HG03442 (cell line): ENCODE measurements at regions not wholly inside any gene's neighbourhood (a gene's known extent, or its start where the extent isn't known, plus 50 kb on each side); places are given as distances from the start of the nearest gene placed in this dataset.
"Not testable (repeated sequence)": the region's sequence is repeated elsewhere in the genome, so short reads cannot be mapped to it uniquely, and the experiment has no call there.

ENCODE experiments used
- ATAC-seq: cut with Tn5 transposase; IDR thresholded peaks from one replicate; pipeline ENCODE4 v1.9.1; 2021; ENCODE audit warnings: mild to moderate bottlenecking, moderate library complexity; ENCODE audit not compliant: unreplicated experiment

DNA sequence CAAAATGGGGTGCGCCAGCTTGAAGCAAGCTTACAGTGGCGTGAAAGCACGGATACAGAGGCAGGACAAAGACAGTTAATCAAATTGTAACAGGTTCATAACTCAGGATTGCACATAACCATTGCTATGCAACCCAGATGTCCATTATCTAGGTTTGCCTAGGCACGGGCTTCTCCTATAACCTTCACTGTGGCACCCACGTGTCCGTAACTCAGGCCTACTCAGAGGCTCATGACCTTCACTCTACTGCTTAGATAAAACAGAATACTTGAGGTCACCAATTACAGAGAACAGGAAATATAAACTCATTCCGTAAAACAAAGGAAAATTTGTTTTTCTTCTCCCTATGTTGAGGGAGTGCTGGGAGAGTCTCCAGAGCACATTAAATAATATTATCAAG lies 1585.9 kb upstream of the PRMT6 start:
- not testable (repeated sequence) for ATAC-seq

DNA sequence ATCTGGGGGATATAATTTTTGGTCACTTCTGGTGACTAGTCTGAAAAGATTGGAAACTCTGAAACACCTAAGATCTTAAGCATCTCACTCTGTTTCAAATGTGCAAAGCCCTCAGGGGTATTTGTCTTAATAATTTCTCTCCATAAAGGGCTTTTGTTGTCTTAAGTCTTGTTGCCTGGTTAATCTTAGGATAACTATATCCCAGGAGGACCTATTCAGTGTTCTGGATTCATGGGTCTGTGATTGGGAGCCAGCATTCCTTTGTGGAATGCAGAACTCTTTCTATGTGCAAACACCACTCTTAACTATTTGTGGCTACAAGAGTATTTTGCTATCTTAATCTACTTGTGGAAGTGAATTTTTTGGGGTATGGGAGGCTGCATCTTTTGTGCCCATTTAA lies 1573.0 kb upstream of the PRMT6 start:
- no peak for ATAC-seq

DNA sequence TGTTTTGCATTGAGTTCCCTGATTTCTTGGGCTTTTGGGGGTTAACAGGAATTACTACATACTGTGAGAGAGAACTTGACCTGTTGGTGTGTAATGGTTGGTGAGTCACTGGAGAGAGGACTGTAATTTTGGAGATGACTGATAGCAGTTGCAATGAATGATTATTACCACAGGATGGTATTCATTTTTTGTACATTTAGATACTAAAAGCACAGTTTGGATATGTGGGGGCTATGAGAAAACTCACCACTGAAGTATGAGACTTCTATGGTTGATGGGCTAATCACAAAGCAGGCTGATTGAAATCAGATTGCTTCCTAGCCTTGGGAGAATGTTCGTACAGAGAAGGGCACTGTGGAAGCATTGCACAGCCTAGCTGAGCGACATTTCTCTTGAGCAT lies 1571.3 kb upstream of the PRMT6 start:
- ATAC-seq = no peak

DNA sequence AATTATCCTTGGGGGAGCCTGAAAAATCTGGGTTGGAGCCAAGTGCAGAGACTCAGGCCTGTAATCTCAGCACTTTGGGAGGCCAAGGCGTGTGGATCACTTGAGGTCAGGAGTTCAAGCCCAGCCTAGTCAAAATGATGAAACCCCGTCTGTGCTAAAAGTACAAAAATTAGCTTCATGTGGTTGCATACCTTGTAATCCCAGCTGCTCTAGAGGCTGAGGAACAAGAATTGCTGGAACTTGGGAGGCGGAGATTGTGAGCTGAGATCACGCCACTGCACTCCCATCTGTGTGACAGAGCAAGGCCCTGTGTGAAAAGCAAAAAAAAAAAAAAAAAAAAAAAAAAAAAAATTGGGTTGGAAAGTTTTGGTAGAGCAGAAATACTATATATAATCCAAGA lies 1563.6 kb upstream of the PRMT6 start:
- ATAC-seq = no peak

DNA sequence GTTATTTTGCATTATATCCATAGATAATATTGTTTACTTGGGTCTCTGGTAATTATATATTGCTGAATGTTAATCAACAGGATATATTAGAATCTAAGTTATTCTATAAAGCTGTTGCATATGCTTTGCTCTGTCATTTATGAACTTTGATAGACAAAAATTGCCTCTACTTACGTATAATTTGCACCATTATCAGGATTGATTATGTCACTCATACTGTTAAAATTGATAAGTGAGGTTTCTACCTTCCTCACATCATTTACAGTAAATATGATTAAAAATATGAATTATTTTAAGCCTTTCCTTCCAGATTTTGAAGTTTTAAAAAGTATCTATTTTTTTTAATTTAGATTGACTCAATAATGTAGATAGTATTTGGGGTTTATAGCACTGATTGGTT lies 1540.4 kb upstream of the PRMT6 start:
- no peak for ATAC-seq

DNA sequence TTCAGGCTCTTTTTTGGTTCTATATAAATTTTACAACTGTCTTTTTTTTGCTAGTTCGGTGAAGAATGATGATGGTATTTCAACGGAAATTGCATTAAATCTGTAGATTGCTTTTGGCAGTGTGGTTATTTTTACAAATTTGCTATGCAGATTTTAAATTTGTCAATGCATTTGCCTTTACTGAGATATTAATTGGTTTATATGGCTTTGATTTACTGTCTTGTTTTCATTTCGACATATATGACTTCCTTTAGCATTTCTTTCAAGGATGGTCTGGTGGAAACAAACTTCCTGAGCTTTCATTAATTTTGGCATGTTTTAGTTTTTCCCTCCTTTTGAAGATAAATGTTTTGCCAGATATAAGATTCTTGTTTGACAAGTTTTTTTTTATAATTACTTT lies 1522.5 kb upstream of the PRMT6 start:
- ATAC-seq = no peak

DNA sequence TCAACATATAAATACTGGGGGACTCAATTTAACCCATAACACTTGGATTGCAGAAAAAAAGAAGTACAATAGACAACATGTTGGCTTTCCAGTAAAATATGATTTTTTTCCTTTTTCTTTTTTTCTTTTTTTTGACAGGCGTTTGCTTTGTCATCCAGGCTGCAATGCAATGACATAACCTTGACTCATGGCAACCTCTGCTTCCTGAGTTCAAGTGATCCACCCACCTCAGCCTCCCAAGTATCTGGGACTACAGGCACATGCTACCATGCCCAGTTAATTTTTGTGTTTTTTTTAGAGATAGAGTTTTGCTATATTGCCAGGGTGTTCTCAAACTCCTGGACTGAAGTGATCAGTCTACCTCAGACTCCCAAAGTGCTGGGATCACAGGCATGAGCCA lies 1512.0 kb upstream of the PRMT6 start:
- ATAC-seq = no peak

DNA sequence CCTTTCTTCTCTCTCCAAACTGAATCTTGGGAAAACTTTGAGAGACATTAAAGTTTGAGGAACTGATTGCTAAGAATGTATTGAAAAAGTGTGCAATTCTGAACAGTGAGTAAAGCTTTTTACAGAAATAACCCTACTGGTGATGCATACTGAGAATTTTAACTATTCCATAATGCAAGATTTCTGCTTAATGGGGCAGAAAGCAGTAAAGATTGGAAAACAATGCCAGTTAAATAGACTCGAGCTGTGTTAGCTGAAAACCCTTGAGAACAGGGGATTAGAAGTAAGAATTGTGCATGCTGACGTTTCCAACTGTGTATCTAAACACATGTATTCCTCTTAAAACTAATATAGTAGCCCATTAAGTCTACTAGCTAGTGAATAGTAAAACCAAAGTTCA lies 1500.2 kb upstream of the PRMT6 start:
- no peak for ATAC-seq

DNA sequence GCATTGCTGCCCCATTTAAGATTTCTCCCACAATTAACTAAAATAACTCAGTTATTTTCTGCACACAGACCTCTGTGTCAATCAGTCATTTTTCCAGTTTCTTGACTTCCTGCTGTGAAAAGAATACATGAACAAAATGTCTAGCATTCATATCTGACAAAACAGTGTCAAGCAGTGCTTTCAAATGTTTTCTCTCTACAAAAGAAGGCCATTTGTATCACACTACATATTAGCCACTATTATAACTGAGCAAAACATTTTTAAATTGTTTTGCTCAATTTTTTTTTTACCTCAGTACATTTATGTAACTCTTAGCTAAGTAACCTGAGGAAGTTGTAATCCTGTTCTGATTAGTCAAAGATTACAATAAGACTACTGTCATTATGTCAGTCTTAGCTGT lies 1498.5 kb upstream of the PRMT6 start:
- no peak for ATAC-seq

DNA sequence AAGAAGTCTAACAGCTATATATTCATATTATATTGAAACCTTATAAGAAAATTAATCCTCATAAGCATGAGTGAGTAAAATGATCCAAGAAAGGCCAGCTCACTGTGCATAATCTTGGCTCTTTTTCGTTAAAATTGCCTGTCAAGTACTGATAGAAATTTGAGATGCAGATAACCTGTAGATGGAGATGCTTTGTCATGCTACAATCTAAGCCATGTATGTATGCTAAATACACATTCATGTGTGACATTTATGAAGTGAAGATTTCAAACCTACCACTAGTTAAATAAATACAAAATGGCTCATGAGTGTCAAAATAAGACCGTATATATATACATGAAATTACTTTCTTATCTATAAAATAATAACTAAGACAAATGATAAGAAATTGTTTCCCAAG lies 1491.5 kb upstream of the PRMT6 start:
- no peak for ATAC-seq

DNA sequence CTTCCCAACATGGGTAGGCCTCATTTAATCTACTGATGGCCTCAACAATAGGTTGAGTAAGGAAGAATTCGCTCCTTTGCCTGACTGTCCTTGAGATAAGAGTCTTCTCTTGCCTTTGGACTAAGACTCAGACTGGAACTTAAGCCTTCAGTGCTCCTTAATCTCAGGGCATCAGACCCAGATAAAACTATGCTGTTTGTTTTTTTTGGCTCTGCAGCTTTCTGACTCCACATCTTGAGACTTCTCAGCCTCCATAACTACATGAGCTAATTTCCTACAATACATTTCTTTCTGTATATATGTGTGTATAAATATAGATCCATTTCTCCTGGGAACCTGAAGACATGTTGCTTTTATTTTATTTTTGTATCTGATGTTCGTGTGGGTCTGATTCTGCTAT lies 1470.7 kb upstream of the PRMT6 start:
- no peak for ATAC-seq

DNA sequence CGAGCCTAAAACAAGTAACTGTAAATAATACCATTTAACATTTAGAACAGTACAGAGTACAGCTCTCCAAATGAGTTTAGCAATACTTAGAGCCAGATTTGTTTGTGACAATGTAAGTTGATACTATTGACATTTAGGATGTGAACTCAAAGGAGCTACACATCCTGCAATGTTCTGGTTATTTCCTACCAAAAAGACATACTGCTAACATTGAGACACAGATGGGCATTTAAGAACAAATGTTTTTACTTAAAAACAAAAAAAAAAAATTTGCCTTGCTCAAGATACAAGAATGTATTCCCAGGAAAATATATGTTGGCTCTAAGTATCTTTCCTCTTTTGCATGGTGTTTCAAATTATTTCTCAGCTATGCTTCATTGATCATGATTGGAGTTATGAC lies 1464.8 kb upstream of the PRMT6 start:
- ATAC-seq = no peak

DNA sequence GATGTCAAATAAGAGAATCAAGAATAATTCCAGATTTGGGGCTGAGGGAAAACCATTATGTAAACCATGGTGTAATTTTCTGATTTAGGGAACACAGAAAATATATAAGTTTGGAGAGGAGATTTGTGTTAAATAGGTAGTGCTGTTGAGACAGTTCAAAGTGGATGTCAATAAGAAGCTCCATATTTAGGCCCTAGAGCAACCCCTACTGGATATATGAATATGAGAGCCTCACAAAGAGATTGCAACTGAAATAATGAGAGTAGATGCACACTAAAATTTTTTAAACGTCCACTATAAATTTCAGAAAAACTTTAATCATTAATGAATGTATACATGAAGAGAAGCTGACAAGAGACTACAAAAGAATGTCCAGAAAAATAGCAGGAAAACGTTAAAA lies 1447.8 kb upstream of the PRMT6 start:
- no peak for ATAC-seq

DNA sequence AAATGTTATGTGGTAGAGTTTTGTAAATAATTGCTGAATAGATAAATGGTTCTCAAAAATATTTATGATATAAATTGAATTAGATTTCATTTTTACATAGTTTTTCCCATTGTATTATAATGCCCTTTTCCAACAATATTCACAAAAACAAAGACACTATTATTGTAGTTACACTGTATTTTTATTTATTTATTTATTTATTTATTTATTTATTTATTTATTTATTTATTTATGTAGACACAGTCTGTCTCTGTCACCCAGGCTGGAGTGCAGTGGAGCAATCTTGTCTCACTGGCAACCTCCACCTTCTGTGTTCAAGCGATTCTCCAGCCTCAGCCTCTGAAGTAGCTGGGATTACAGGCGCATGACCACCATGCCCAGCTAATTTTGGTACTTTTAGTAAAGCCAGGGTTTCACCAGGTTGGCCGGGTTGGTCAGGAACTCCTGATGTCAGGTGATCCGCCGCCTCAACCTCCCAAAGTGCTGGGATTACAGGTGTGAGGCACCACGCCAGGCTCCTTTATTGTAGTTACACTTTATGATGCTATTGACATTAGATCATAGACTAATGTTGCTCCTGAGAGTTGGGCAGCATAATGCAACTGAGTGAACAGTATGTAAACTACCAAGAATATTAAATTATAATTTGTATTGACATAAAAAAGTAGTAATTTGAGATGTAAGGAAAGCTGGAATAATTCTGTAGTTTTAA lies 1430.0 kb upstream of the PRMT6 start:
- ATAC-seq = no peak

DNA sequence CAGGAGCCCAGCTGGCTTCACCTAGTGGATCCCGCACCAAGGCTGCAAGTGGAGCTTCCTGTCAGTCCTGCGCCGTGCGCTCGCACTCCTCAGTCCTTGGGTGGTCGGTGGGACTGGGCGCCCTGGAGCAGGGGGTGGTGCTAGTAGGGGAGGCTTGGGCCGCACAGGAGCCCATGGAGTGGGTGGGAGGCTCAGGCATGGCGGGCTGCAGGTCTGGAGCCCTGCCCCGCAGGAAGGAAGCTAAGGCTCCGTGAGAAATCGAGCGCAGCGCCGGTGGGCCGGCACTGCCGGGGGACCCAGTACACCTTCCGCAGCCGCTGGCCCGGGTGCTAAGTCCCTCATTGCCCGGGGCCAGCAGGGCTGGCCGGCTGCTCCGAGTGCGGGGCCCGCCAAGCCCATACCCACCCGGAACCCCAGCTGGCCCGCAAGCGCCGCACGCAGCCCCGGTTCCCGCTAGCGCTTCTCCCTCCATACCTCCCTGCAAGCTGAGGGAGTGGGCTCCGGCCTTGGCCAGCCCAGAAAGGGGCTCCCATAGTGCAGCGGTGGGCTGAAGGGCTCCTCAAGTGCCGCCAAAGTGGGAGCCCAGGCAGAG lies 1425.2 kb upstream of the PRMT6 start:
- ATAC-seq = not testable (repeated sequence)

DNA sequence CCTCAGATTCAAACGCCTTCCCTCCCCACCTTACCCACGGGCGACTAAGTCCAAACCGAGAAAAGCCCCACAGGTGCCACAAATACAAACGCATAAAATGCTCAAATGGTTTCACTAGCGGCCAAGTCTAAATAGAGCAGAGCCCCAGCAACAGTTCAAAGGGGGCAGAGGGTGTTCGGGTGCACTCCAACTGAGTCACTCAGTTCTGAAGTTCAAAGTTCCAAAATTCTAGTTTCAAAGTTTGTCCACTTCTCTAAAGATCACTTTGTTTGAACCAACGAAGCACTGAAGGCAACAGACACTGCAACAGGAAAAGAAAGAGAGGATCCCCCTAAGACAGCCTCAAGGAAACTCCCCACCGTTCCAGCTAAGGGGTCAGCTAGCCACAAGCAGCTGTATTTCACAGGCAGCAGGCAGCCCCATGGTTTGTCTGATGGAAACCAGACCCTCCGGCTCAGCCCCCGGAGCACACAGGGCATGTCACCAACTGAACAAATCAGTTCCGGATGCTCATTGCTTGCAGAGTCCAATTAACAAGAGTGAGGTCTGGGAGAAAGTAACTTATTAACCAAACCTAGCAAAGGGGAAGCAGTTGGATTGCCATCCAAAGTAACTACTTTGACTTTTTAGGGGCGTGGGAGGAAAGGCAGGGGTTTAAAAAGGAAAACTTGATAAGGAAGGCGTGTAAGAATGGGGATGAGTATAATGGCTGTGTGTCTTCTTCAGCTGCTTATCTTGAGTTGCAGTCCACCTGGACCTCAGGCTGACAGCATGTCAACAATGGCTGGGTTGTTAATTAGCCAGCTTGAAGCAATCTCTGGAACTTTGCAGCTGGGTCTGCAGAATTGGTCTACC lies 1423.9 kb upstream of the PRMT6 start:
- ATAC-seq = no peak

DNA sequence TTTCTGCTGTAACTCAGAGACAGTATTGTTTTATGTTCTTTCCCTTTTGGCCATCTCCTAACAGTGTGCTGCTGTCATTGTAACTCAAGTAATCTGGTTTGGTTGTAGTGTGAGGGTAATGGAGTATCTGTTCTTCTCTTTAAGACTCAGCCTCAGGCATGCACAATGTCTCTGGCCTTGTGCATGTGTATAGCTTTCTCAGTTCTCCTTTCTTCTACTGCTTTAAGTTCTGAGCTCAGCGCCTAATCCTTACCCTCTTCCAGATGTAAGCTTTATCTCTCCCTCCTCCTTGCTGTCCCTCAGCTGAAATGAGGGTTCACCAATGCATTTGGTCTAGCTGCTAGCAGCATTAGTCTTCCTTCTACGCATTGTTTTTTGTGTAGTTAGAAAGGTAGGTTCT lies 1420.4 kb upstream of the PRMT6 start:
- no peak for ATAC-seq

DNA sequence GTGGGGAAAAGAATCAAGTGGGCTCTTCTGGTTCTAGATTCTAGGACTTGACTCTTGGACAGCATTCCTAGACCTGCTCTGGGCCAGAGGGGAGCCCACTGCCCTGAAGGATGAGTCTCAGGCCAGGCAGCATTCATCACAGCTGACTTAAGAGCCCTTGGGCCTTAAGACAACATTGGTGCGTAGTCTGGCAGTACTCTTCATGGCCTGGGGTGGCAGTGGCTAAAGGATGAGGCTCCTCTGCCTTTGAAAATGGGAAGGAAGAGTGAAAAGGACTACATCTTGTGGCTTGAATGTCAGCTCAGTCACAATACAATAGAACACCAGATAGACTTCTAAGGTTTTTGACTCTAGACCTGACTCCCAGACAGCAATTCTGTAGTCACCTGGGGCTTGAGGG lies 1415.1 kb upstream of the PRMT6 start:
- no peak for ATAC-seq

DNA sequence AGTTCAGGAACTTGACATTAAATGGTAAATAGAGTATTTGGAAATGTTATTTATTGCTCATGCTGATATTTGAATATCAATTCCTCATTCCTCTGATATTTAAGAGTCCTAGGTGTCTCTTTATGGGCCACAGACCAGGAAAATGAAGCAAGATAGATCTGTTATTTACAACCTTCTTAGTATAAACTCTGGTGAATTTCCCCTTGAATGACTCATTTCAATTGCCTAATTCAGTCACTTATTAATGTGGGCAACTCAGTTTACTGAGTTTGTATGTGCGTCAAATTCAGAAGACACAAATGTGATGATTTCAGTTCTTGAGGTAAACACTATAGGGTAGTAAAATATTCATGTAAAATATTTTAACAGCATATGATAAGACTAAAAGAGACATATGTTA lies 1404.4 kb upstream of the PRMT6 start:
- no peak for ATAC-seq

DNA sequence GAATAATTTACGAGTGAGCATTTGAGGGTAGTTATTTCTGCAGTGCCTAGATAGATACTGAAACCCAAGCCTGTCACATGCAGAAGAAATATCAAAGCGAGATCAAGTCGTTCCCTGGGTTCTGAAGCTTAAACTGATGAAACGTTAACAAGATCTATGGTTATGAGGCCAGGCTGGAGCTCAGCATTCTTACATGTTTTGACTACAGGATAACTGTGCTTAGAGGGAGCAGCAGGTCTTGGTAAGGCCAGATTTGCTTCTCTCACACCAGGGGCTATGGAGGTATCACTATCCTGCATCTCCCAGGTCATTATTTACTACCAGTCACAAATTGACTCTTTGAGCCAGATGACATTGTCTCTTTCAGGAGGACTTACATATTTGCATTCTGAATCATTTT lies 1401.4 kb upstream of the PRMT6 start:
- no peak for ATAC-seq

DNA sequence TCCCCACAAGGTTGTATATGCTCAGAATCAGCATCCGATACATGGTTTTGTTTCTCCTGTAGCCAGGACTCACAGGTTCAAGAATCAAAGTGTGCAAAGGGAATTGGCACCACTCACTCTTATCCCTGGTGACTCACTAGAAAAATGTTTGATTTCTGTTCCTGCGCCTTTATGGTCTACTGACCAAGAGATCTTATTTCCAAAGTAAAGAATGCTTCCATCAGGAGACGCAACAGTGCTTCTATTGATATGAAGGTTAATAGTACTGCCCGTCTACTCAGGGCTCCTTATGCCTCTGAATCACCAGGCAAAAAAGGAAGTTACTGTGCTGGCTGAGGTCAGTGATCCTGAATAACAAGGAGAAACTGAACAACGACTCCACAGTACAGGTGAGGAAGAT lies 1392.0 kb upstream of the PRMT6 start:
- ATAC-seq = no peak

DNA sequence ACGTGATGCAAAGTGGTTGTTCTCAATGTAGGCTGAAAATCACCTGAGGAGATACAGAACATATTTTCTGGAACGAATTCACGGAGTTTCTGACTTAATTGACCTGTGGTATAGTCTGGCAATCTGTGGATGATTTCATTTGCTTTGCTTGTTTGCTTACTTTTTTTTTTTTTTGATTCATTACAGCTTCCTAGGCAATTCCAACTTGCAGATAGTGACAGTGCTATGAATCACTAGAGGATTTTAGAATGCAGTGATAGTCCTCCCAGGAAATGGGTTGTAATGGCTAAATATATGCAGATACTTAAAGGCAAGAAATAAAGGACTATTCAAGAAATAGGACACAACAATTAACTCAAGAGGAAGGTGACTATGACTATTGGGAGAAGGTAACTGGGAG lies 1378.1 kb upstream of the PRMT6 start:
- ATAC-seq = no peak
